ENCODE measurements at regions not wholly inside any gene's neighbourhood (a gene's known extent, or its start where the extent isn't known, plus 50 kb on each side); places are given as distances from the start of the nearest gene placed in this dataset.

GRCh38 chr4:44931720-44932119, 205.4 kb upstream of the GNPDA2 start:
- H3K9ac ChIP-seq (ENCODE audit: low read depth in 1 of 2, low read length in 2 of 2): no peak overlapping the region
- no peak overlapping the region for H3K4me3 ChIP-seq (ENCODE audit: low read depth in 1 of 3, low read length in 3 of 3)
- H3K36me3 ChIP-seq (ENCODE audit: control insufficient read depth in 4 of 4, insufficient read depth in 3 of 4, low read depth in 1 of 4, low read length in 3 of 4): no peaks in the 10 kb centered on the region
- TF ChIP-seq RAD21 (IDR thresholded peaks at IDR 0.05) (no peak), GABPA (IDR thresholded peaks at IDR 0.05 in 1 of 2, conservative IDR thresholded peaks at IDR 0.05 in 1 of 2) (no peak), NR2F2 (IDR thresholded peaks at IDR 0.05) (no peak), EGR1 (IDR thresholded peaks at IDR 0.05; ENCODE audit: low read depth in 2 of 2) (no peak), TAF1 (conservative IDR thresholded peaks at IDR 0.05) (no peak), REST (IDR thresholded peaks at IDR 0.05) (no peak), HNF4G (IDR thresholded peaks at IDR 0.05) (no peak), MAX (IDR thresholded peaks at IDR 0.05) (no peak), JUND (IDR thresholded peaks at IDR 0.05) (no peak), YY1 (IDR thresholded peaks at IDR 0.05) (no peak)
- 69% methylated on average over 3 of the region's 3 CpGs for WGBS
- no peak overlapping the region for H3K27ac ChIP-seq (ENCODE audit: low read depth in 1 of 2, low read length in 2 of 2)
- H3K4me1 ChIP-seq (ENCODE audit: control insufficient read depth in 4 of 4, insufficient read depth in 4 of 4, low read length in 3 of 4): no peaks in the 10 kb centered on the region
- DNase-seq (ENCODE audit: low spot score): no peak
- no peaks in the 10 kb centered on the region for H3K9me3 ChIP-seq (ENCODE audit: control insufficient read depth in 4 of 4, low read length in 3 of 4)
- no peaks in the 10 kb centered on the region for H3K27me3 ChIP-seq (ENCODE audit: control insufficient read depth in 4 of 4, insufficient read depth in 4 of 4, low read length in 3 of 4)

GRCh38 chr4:44928785-44929184, 202.4 kb upstream of the GNPDA2 start:
- no peak overlapping the region for H3K9ac ChIP-seq (ENCODE audit: low read depth in 1 of 2, low read length in 2 of 2)
- H3K36me3 ChIP-seq (ENCODE audit: control insufficient read depth in 4 of 4, insufficient read depth in 3 of 4, low read depth in 1 of 4, low read length in 3 of 4): no peaks in the 10 kb centered on the region
- no peak overlapping the region for H3K4me3 ChIP-seq (ENCODE audit: low read depth in 1 of 3, low read length in 3 of 3)
- DNase-seq (ENCODE audit: low spot score): no peak
- H3K9me3 ChIP-seq (ENCODE audit: control insufficient read depth in 4 of 4, low read length in 3 of 4): no peaks in the 10 kb centered on the region
- no peak overlapping the region for H3K27ac ChIP-seq (ENCODE audit: low read depth in 1 of 2, low read length in 2 of 2)
- H3K4me1 ChIP-seq (ENCODE audit: control insufficient read depth in 4 of 4, insufficient read depth in 4 of 4, low read length in 3 of 4): no peaks in the 10 kb centered on the region
- TF ChIP-seq REST (IDR thresholded peaks at IDR 0.05) (no peak), ATF3 (IDR thresholded peaks at IDR 0.05) (no peak), NR2F2 (IDR thresholded peaks at IDR 0.05) (no peak), MAX (IDR thresholded peaks at IDR 0.05) (no peak), RXRA (IDR thresholded peaks at IDR 0.05) (no peak), SP1 (IDR thresholded peaks at IDR 0.05) (no peak), CTCF (IDR thresholded peaks at IDR 0.05; ENCODE audit: low read depth, low read length, missing input control) (no peak), EGR1 (IDR thresholded peaks at IDR 0.05; ENCODE audit: low read depth in 2 of 2) (no peak), ZBTB33 (IDR thresholded peaks at IDR 0.05) (no peak), JUND (IDR thresholded peaks at IDR 0.05) (no peak), TAF1 (conservative IDR thresholded peaks at IDR 0.05) (no peak), HNF4A (conservative IDR thresholded peaks at IDR 0.05) (no peak), FOXA1 (IDR thresholded peaks at IDR 0.05) (no peak), FOXA2 (IDR thresholded peaks at IDR 0.05) (no peak), GABPA (IDR thresholded peaks at IDR 0.05 in 1 of 2, conservative IDR thresholded peaks at IDR 0.05 in 1 of 2) (no peak), HNF4G (IDR thresholded peaks at IDR 0.05) (no peak)
- WGBS: 55% methylated on average over 2 of the region's 2 CpGs
- H3K27me3 ChIP-seq (ENCODE audit: control insufficient read depth in 4 of 4, insufficient read depth in 4 of 4, low read length in 3 of 4): no peaks in the 10 kb centered on the region

Measured in liver (tissue), 8 donors.